ENCODE measurements at regions not wholly inside any gene's neighbourhood (a gene's known extent, or its start where the extent isn't known, plus 50 kb on each side); places are given as distances from the start of the nearest gene placed in this dataset.

DNA sequence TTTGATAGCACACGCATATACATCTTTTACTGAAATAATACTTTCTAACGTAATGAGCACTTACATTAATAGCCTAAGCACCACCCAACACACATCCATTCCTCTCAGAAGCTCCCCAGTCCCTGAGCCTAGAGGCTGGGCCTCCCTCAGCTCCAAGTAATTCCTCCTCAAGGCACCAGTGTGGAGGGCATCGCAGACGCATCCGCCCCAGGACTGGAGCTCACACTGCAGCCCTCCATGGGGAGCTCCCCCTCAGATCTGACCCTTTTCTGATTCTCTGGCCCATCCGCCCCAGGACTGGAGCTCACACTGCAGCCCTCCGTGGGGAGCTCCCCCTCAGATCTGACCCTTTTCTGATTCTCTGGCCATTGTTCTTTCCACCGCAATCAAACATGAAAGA is 60.4 kb upstream of the SNTG2 start:
- TF ChIP-seq, protein P1, sequence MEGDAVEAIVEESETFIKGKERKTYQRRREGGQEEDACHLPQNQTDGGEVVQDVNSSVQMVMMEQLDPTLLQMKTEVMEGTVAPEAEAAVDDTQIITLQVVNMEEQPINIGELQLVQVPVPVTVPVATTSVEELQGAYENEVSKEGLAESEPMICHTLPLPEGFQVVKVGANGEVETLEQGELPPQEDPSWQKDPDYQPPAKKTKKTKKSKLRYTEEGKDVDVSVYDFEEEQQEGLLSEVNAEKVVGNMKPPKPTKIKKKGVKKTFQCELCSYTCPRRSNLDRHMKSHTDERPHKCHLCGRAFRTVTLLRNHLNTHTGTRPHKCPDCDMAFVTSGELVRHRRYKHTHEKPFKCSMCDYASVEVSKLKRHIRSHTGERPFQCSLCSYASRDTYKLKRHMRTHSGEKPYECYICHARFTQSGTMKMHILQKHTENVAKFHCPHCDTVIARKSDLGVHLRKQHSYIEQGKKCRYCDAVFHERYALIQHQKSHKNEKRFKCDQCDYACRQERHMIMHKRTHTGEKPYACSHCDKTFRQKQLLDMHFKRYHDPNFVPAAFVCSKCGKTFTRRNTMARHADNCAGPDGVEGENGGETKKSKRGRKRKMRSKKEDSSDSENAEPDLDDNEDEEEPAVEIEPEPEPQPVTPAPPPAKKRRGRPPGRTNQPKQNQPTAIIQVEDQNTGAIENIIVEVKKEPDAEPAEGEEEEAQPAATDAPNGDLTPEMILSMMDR (conservative IDR thresholded peaks at IDR 0.05) = no peak
- TF ChIP-seq ZFX (IDR thresholded peaks at IDR 0.05) = no peak
